NCI-H1048 (cell line): ENCODE measurements at regions not wholly inside any gene's neighbourhood (a gene's known extent, or its start where the extent isn't known, plus 50 kb on each side); places are given as distances from the start of the nearest gene placed in this dataset.
"Not testable (repeated sequence)": the region's sequence is repeated elsewhere in the genome, so short reads cannot be mapped to it uniquely, and the experiment has no call there.

Source experiments
- DNase-seq: peaks from one replicate; lab custom pipeline; 2025; lab: John Stamatoyannopoulos, UW

GRCh38 chr15:94844538-94845389 is 613.4 kb downstream of the MCTP2 start:
- no peak for DNase-seq

GRCh38 chr15:94845390-94845716 is 614.0 kb downstream of the MCTP2 start:
- DNase-seq = no peak

- DNase-seq = no peak
Measured at GRCh38 chr15:94847325-94847724, 616.0 kb downstream of the MCTP2 start.

GRCh38 chr15:94848054-94848453 is 616.7 kb downstream of the MCTP2 start:
- no peak for DNase-seq

GRCh38 chr15:94855018-94855408 is 623.7 kb downstream of the MCTP2 start:
- no peak for DNase-seq

GRCh38 chr15:94855409-94856266 is 624.3 kb downstream of the MCTP2 start:
- DNase-seq = no peak

GRCh38 chr15:94856267-94856854 is 625.0 kb downstream of the MCTP2 start:
- no peak for DNase-seq

- no peak for DNase-seq
Measured at GRCh38 chr15:94857466-94857865, 626.1 kb downstream of the MCTP2 start.

- no peak for DNase-seq
Measured at GRCh38 chr15:94858011-94858410, 626.6 kb downstream of the MCTP2 start.

- DNase-seq = no peak
Measured at GRCh38 chr15:94858449-94858848, 627.1 kb downstream of the MCTP2 start.

GRCh38 chr15:94858920-94859319 is 627.6 kb downstream of the MCTP2 start:
- no peak for DNase-seq

- DNase-seq = no peak
Measured at GRCh38 chr15:94864600-94864999, 633.2 kb downstream of the MCTP2 start.

- not testable (repeated sequence) for DNase-seq
Measured at GRCh38 chr15:94868265-94868664, 636.9 kb downstream of the MCTP2 start.

- DNase-seq = no peak
Measured at GRCh38 chr15:94875550-94875949, 644.2 kb downstream of the MCTP2 start.

GRCh38 chr15:94877833-94878232 is 646.5 kb downstream of the MCTP2 start:
- no peak for DNase-seq

- DNase-seq = no peak
Measured at GRCh38 chr15:94882071-94882712, 650.8 kb downstream of the MCTP2 start.

GRCh38 chr15:94887391-94887790 is 656.0 kb downstream of the MCTP2 start:
- DNase-seq = no peak

- no peak for DNase-seq
Measured at GRCh38 chr15:94889153-94889552, 657.8 kb downstream of the MCTP2 start.

- DNase-seq = no peak
Measured at GRCh38 chr15:94893091-94893490, 661.7 kb downstream of the MCTP2 start.

- DNase-seq = no peak
Measured at GRCh38 chr15:94894056-94894455, 662.7 kb downstream of the MCTP2 start.

GRCh38 chr15:94909510-94909909 is 678.1 kb downstream of the MCTP2 start:
- DNase-seq = no peak

- DNase-seq = no peak
Measured at GRCh38 chr15:94910166-94910565, 678.8 kb downstream of the MCTP2 start.
